ENCODE measurements at regions not wholly inside any gene's neighbourhood (a gene's known extent, or its start where the extent isn't known, plus 50 kb on each side); places are given as distances from the start of the nearest gene placed in this dataset.

GRCh38 chr5:8314965-8315364 is 446.0 kb downstream of the MTRR start:
- H3K4me2 ChIP-seq = no peak overlapping the region
- no peak overlapping the region for H3K27ac ChIP-seq
- H3K4me3 ChIP-seq = no peak overlapping the region
- TF ChIP-seq TFCP2L1 (CRISPR knock-in tag; IDR thresholded peaks at IDR 0.05) (no peak), HDAC2 (IDR thresholded peaks at IDR 0.05) (no peak), NPAS2 (CRISPR knock-in tag; IDR thresholded peaks at IDR 0.05; ENCODE audit: borderline replicate concordance) (no peak), RFX5 (IDR thresholded peaks at IDR 0.05) (no peak), JUNB (IDR thresholded peaks at IDR 0.05) (no peak), FOSL2 (IDR thresholded peaks at IDR 0.05) (no peak), FOSL2 (CRISPR knock-in tag; IDR thresholded peaks at IDR 0.05) (no peak), CBX2 (IDR thresholded peaks at IDR 0.05; ENCODE audit: borderline replicate concordance, low read depth) (no peak), USF2 (IDR thresholded peaks at IDR 0.05) (no peak), REST (IDR thresholded peaks at IDR 0.05) (no peak), BHLHE40 (IDR thresholded peaks at IDR 0.05; ENCODE audit: low read depth, low read length) (no peak), NR3C1 (IDR thresholded peaks at IDR 0.05) (no peak), CTCF (IDR thresholded peaks at IDR 0.05) (no peak), KDM5A (IDR thresholded peaks at IDR 0.05) (no peak), CBX8 (IDR thresholded peaks at IDR 0.05) (no peak)
- TF ChIP-seq, protein P1, sequence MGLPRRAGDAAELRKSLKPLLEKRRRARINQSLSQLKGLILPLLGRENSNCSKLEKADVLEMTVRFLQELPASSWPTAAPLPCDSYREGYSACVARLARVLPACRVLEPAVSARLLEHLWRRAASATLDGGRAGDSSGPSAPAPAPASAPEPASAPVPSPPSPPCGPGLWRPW (IDR thresholded peaks at IDR 0.05) = no peak
- ChIA-PET POLR2A (no interaction called here), CTCF (no interaction called here)
- FAIRE-seq = no peak
- no peaks in the 10 kb centered on the region for H3K4me1 ChIP-seq
- WGBS (ENCODE audit: missing lambda C conversion rate) = 1% methylated on average over 3 of the region's 3 CpGs
- no peaks in the 10 kb centered on the region for H3K9me3 ChIP-seq
- no peak for DNase-seq (ENCODE audit: low read depth in 1 of 2, low spot score in 1 of 2)
- ATAC-seq = no peak

- no peak overlapping the region for H3K4me3 ChIP-seq
- no peaks in the 10 kb centered on the region for H3K4me1 ChIP-seq
- no peak for TF ChIP-seq CBX2 (IDR thresholded peaks at IDR 0.05; ENCODE audit: borderline replicate concordance, low read depth)
- TF ChIP-seq RARB (CRISPR knock-in tag; IDR thresholded peaks at IDR 0.05) = no peak
- TF ChIP-seq PHF8 (IDR thresholded peaks at IDR 0.05; ENCODE audit: borderline replicate concordance, low read depth) = no peak
- TF ChIP-seq REST (IDR thresholded peaks at IDR 0.05) = peak; percentile 30; the same call in 1 of the 2 replicates
- no peak for TF ChIP-seq MYC (IDR thresholded peaks at IDR 0.05; ENCODE audit: borderline replicate concordance, low read length)
- no peak overlapping the region for H3K27ac ChIP-seq
- ChIA-PET POLR2A (no interaction called here), CTCF (interaction anchor here (0.6 kb wide), 1 partner anchor 902 kb away, joined by 3 read pairs; no protein-coding TSS in a partner anchor)
- FAIRE-seq (no peak), ATAC-seq (no peak), DNase-seq (ENCODE audit: low read depth in 1 of 2, low spot score in 1 of 2) (no peak)
- H3K9me3 ChIP-seq = no peaks in the 10 kb centered on the region
- WGBS (ENCODE audit: missing lambda C conversion rate) = under 1% methylated on average over 6 of the region's 6 CpGs
- no peak overlapping the region for H3K4me2 ChIP-seq
Measured at GRCh38 chr5:8316608-8317280, 447.8 kb downstream of the MTRR start.
